ENCODE measurements at regions not wholly inside any gene's neighbourhood (a gene's known extent, or its start where the extent isn't known, plus 50 kb on each side); places are given as distances from the start of the nearest gene placed in this dataset.

DNA sequence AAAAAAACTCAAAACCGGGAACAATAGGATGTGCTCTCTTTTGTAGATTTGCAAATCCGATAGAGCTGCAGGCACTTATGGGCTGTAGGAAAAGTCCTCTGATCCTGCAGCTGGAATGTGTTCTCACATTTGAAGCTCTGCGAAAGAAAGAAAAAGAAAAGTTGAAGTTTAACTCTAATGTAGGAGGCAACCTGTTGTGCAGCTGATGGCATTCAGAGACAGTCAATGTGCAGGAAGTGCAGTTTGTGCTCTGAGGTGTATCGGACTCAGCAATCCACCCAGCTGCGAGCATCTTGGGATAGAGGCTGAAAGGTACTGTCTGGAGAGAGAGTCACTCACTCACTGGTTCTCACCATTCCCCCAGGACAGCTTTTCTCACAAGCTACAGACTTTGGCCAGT lies 339.2 kb downstream of the AGTPBP1 start:
- Mint-ChIP-seq H3K4me1 (ENCODE audit: insufficient read depth, unreplicated experiment) (peaks cover 11% of the 10 kb centered on the region), H3K27ac (ENCODE audit: low read depth, unreplicated experiment) (no peak overlapping the region), H3K27me3 (ENCODE audit: insufficient read depth, unreplicated experiment) (no peaks in the 10 kb centered on the region), H3K9me3 (ENCODE audit: unreplicated experiment) (no peaks in the 10 kb centered on the region), H3K36me3 (ENCODE audit: insufficient read depth, unreplicated experiment) (no peaks in the 10 kb centered on the region), H3K4me3 (ENCODE audit: unreplicated experiment) (no peak overlapping the region)
- no peak for DNase-seq (ENCODE audit: unreplicated experiment)
- intact Hi-C loops (cut with micrococcal nuclease) = no loop called here
- BruUV-seq (replicated peaks) = no TSS peak
- TF ChIP-seq CTCF (IDR thresholded peaks at IDR 0.05; ENCODE audit: unreplicated experiment) = no peak
- ChIA-PET CTCF (interaction anchor here (0.7 kb wide), 1 partner anchor 25 kb away, joined by 3 read pairs; no protein-coding TSS in a partner anchor), POLR2A (interaction anchor here (0.6 kb wide), 1 partner anchor 19 kb away, joined by 3 read pairs; no protein-coding TSS in a partner anchor)

DNA sequence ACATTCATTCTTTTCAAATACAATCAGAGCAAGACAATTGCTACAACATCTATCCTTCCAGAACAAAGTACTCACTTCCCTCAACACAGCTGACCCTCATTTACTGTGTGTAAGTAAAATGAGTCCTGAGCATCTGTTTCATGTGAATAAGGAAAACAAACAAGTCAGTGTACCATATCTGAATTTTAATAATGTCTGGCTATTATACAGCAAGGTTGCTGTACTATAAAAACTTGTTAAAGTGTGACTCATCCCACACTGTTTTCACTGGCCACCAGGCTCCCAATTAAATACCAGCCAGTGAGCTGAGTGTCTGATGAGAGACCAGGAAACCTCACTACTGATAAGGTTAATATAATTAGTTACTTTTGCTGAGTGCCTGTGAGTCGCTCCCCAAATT lies 339.8 kb downstream of the AGTPBP1 start:
- no peaks in the 10 kb centered on the region for H3K27me3 Mint-ChIP-seq (ENCODE audit: insufficient read depth, unreplicated experiment)
- BruUV-seq (replicated peaks) = no TSS peak
- no peak overlapping the region for H3K27ac Mint-ChIP-seq (ENCODE audit: low read depth, unreplicated experiment)
- no peak for TF ChIP-seq CTCF (IDR thresholded peaks at IDR 0.05; ENCODE audit: unreplicated experiment)
- no peak overlapping the region for H3K4me3 Mint-ChIP-seq (ENCODE audit: unreplicated experiment)
- intact Hi-C loops (cut with micrococcal nuclease) = no loop called here
- H3K4me1 Mint-ChIP-seq (ENCODE audit: insufficient read depth, unreplicated experiment) = peaks cover 11% of the 10 kb centered on the region
- no peaks in the 10 kb centered on the region for H3K36me3 Mint-ChIP-seq (ENCODE audit: insufficient read depth, unreplicated experiment)
- H3K9me3 Mint-ChIP-seq (ENCODE audit: unreplicated experiment) = no peaks in the 10 kb centered on the region
- CTCF ChIA-PET = interaction anchor here (0.7 kb wide), 1 partner anchor 24 kb away, joined by 3 read pairs; no protein-coding TSS in a partner anchor
- POLR2A ChIA-PET = no interaction called here
- peak; percentile 27 for DNase-seq (ENCODE audit: unreplicated experiment)

DNA sequence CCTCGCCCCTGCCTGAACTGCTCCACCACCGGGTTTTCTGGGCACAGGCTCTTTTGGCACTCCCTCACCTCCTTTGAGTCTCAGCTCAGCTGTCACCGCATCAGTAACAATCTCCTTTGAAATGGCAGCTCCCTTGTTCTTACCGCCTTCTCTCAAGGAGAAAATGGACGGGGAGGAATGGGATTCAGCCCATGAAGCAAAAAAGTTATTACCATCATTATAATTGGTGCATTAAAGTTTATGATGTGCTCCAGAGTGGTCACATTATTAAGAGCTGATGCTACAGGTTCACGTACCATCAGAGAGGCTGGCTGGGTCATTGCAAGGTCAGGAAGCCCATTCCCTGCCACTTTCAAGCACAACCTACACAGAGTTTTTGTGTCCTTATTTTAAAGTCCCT lies 344.7 kb downstream of the AGTPBP1 start:
- POLR2A ChIA-PET = interaction anchor here (0.6 to 1.2 kb wide), 2 partner anchors 8 to 44 kb away, joined by 3 to 6 read pairs; no protein-coding TSS in a partner anchor
- CTCF ChIA-PET = no interaction called here
- DNase-seq (ENCODE audit: unreplicated experiment) = no peak
- no peaks in the 10 kb centered on the region for H3K36me3 Mint-ChIP-seq (ENCODE audit: insufficient read depth, unreplicated experiment)
- no peak for TF ChIP-seq CTCF (IDR thresholded peaks at IDR 0.05; ENCODE audit: unreplicated experiment)
- peaks cover 5% of the 10 kb centered on the region for H3K4me1 Mint-ChIP-seq (ENCODE audit: insufficient read depth, unreplicated experiment)
- H3K9me3 Mint-ChIP-seq (ENCODE audit: unreplicated experiment) = no peaks in the 10 kb centered on the region
- no peak overlapping the region for H3K4me3 Mint-ChIP-seq (ENCODE audit: unreplicated experiment)
- H3K27me3 Mint-ChIP-seq (ENCODE audit: insufficient read depth, unreplicated experiment) = peaks cover 14% of the 10 kb centered on the region
- no TSS peak for BruUV-seq (replicated peaks)
- H3K27ac Mint-ChIP-seq (ENCODE audit: low read depth, unreplicated experiment) = no peak overlapping the region
- intact Hi-C loops (cut with micrococcal nuclease) = no loop called here

DNA sequence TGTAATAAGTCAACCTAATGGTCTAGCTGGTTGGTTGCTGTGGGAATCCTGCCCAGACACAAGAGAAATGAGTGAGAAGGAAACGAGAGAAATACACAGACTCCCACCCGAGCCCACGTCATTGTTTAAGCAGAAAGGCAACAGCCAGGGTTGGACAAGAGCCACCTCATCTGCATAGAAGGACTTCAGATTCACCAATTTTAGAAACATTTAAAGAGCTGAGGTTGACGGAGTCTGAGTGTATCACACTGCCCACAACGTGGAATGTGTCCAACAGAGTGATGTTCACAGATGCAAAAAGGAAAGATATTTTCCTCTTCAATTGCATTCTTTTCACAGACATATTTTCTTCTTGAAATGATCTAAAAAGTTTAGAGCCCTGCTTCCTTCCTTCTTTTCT lies 349.5 kb downstream of the AGTPBP1 start:
- Mint-ChIP-seq H3K4me3 (ENCODE audit: unreplicated experiment) (no peak overlapping the region), H3K27me3 (ENCODE audit: insufficient read depth, unreplicated experiment) (peaks cover 15% of the 10 kb centered on the region), H3K4me1 (ENCODE audit: insufficient read depth, unreplicated experiment) (no peaks in the 10 kb centered on the region), H3K27ac (ENCODE audit: low read depth, unreplicated experiment) (no peak overlapping the region), H3K36me3 (ENCODE audit: insufficient read depth, unreplicated experiment) (no peaks in the 10 kb centered on the region), H3K9me3 (ENCODE audit: unreplicated experiment) (no peaks in the 10 kb centered on the region)
- no TSS peak for BruUV-seq (replicated peaks)
- DNase-seq (ENCODE audit: unreplicated experiment) = no peak
- ChIA-PET CTCF (interaction anchor here (0.5 to 0.6 kb wide), 3 partner anchors 45 to 279 kb away, joined by 3 to 5 read pairs (median 3); no protein-coding TSS in a partner anchor), POLR2A (no interaction called here)
- intact Hi-C loops (cut with micrococcal nuclease) = no loop called here
- no peak for TF ChIP-seq CTCF (IDR thresholded peaks at IDR 0.05; ENCODE audit: unreplicated experiment)

Measured in MCF 10A (cell line).